ENCODE measurements at regions not wholly inside any gene's neighbourhood (a gene's known extent, or its start where the extent isn't known, plus 50 kb on each side); places are given as distances from the start of the nearest gene placed in this dataset.

- H3K4me1 ChIP-seq (ENCODE audit: insufficient read depth, insufficient read length), result no peaks in the 10 kb centered on the region
- H3K4me3 ChIP-seq (ENCODE audit: insufficient read length, low read depth), result no peak overlapping the region
- no peaks in the 10 kb centered on the region for H3K36me3 ChIP-seq (ENCODE audit: insufficient read depth, insufficient read length, low read length)
- TF ChIP-seq ZNF274 (IDR thresholded peaks at IDR 0.05; ENCODE audit: low read depth, low read length) (no peak), YY1 (IDR thresholded peaks at IDR 0.05; ENCODE audit: insufficient read depth, insufficient read length) (no peak), SUZ12 (IDR thresholded peaks at IDR 0.05; ENCODE audit: extremely low read depth, insufficient read depth, insufficient read length) (no peak)
- no peaks in the 10 kb centered on the region for H3K27me3 ChIP-seq (ENCODE audit: insufficient read depth, insufficient read length)
- DNase-seq (ENCODE audit: low read depth, low spot score), result no peak
- no peak overlapping the region for H3K9ac ChIP-seq (ENCODE audit: insufficient read length, low read depth)
- no peaks in the 10 kb centered on the region for H3K9me3 ChIP-seq (ENCODE audit: insufficient read depth, low read length)
Measured at GRCh38 chr4:178480881-178481280, 1038.6 kb upstream of the AGA start.

GRCh38 chr4:178481564-178481963 lies 1039.3 kb upstream of the AGA start:
- TF ChIP-seq ZNF274 (IDR thresholded peaks at IDR 0.05; ENCODE audit: low read depth, low read length), result no peak
- TF ChIP-seq YY1 (IDR thresholded peaks at IDR 0.05; ENCODE audit: insufficient read depth, insufficient read length), result no peak
- TF ChIP-seq SUZ12 (IDR thresholded peaks at IDR 0.05; ENCODE audit: extremely low read depth, insufficient read depth, insufficient read length), result no peak
- H3K4me1 ChIP-seq (ENCODE audit: insufficient read depth, insufficient read length), result no peaks in the 10 kb centered on the region
- no peak overlapping the region for H3K9ac ChIP-seq (ENCODE audit: insufficient read length, low read depth)
- DNase-seq (ENCODE audit: low read depth, low spot score), result no peak
- no peaks in the 10 kb centered on the region for H3K9me3 ChIP-seq (ENCODE audit: insufficient read depth, low read length)
- no peaks in the 10 kb centered on the region for H3K27me3 ChIP-seq (ENCODE audit: insufficient read depth, insufficient read length)
- no peak overlapping the region for H3K4me3 ChIP-seq (ENCODE audit: insufficient read length, low read depth)
- H3K36me3 ChIP-seq (ENCODE audit: insufficient read depth, insufficient read length, low read length), result no peaks in the 10 kb centered on the region

- no peaks in the 10 kb centered on the region for H3K4me1 ChIP-seq (ENCODE audit: insufficient read depth, insufficient read length)
- no peaks in the 10 kb centered on the region for H3K9me3 ChIP-seq (ENCODE audit: insufficient read depth, low read length)
- H3K27me3 ChIP-seq (ENCODE audit: insufficient read depth, insufficient read length), result no peaks in the 10 kb centered on the region
- no peak for DNase-seq (ENCODE audit: low read depth, low spot score)
- TF ChIP-seq SUZ12 (IDR thresholded peaks at IDR 0.05; ENCODE audit: extremely low read depth, insufficient read depth, insufficient read length) (no peak), YY1 (IDR thresholded peaks at IDR 0.05; ENCODE audit: insufficient read depth, insufficient read length) (no peak), ZNF274 (IDR thresholded peaks at IDR 0.05; ENCODE audit: low read depth, low read length) (no peak)
- H3K9ac ChIP-seq (ENCODE audit: insufficient read length, low read depth), result no peak overlapping the region
- H3K4me3 ChIP-seq (ENCODE audit: insufficient read length, low read depth), result no peak overlapping the region
- no peaks in the 10 kb centered on the region for H3K36me3 ChIP-seq (ENCODE audit: insufficient read depth, insufficient read length, low read length)
Measured at GRCh38 chr4:178523038-178523437, 1080.8 kb upstream of the AGA start.

- Histone ChIP-seq H3K27me3 (ENCODE audit: insufficient read depth, insufficient read length) (no peaks in the 10 kb centered on the region), H3K9ac (ENCODE audit: insufficient read length, low read depth) (no peak overlapping the region), H3K4me1 (ENCODE audit: insufficient read depth, insufficient read length) (no peaks in the 10 kb centered on the region), H3K9me3 (ENCODE audit: insufficient read depth, low read length) (no peaks in the 10 kb centered on the region), H3K4me3 (ENCODE audit: insufficient read length, low read depth) (no peak overlapping the region), H3K36me3 (ENCODE audit: insufficient read depth, insufficient read length, low read length) (no peaks in the 10 kb centered on the region)
- no peak for DNase-seq (ENCODE audit: low read depth, low spot score)
- TF ChIP-seq SUZ12 (IDR thresholded peaks at IDR 0.05; ENCODE audit: extremely low read depth, insufficient read depth, insufficient read length), result no peak
- TF ChIP-seq YY1 (IDR thresholded peaks at IDR 0.05; ENCODE audit: insufficient read depth, insufficient read length), result no peak
- TF ChIP-seq ZNF274 (IDR thresholded peaks at IDR 0.05; ENCODE audit: low read depth, low read length), result no peak
Measured at GRCh38 chr4:178535939-178536579, 1093.8 kb upstream of the AGA start.

GRCh38 chr4:178553201-178553600 lies 1111.0 kb upstream of the AGA start:
- no peaks in the 10 kb centered on the region for H3K9me3 ChIP-seq (ENCODE audit: insufficient read depth, low read length)
- H3K27me3 ChIP-seq (ENCODE audit: insufficient read depth, insufficient read length), result no peaks in the 10 kb centered on the region
- TF ChIP-seq SUZ12 (IDR thresholded peaks at IDR 0.05; ENCODE audit: extremely low read depth, insufficient read depth, insufficient read length) (no peak), ZNF274 (IDR thresholded peaks at IDR 0.05; ENCODE audit: low read depth, low read length) (no peak), YY1 (IDR thresholded peaks at IDR 0.05; ENCODE audit: insufficient read depth, insufficient read length) (no peak)
- no peaks in the 10 kb centered on the region for H3K36me3 ChIP-seq (ENCODE audit: insufficient read depth, insufficient read length, low read length)
- H3K9ac ChIP-seq (ENCODE audit: insufficient read length, low read depth), result no peak overlapping the region
- DNase-seq (ENCODE audit: low read depth, low spot score), result no peak
- no peak overlapping the region for H3K4me3 ChIP-seq (ENCODE audit: insufficient read length, low read depth)
- no peaks in the 10 kb centered on the region for H3K4me1 ChIP-seq (ENCODE audit: insufficient read depth, insufficient read length)

- no peaks in the 10 kb centered on the region for H3K9me3 ChIP-seq (ENCODE audit: insufficient read depth, low read length)
- H3K9ac ChIP-seq (ENCODE audit: insufficient read length, low read depth), result no peak overlapping the region
- no peak for DNase-seq (ENCODE audit: low read depth, low spot score)
- no peaks in the 10 kb centered on the region for H3K36me3 ChIP-seq (ENCODE audit: insufficient read depth, insufficient read length, low read length)
- TF ChIP-seq SUZ12 (IDR thresholded peaks at IDR 0.05; ENCODE audit: extremely low read depth, insufficient read depth, insufficient read length), result no peak
- no peaks in the 10 kb centered on the region for H3K4me1 ChIP-seq (ENCODE audit: insufficient read depth, insufficient read length)
- no peaks in the 10 kb centered on the region for H3K27me3 ChIP-seq (ENCODE audit: insufficient read depth, insufficient read length)
- no peak overlapping the region for H3K4me3 ChIP-seq (ENCODE audit: insufficient read length, low read depth)
Measured at GRCh38 chr4:178554352-178554751, 1112.1 kb upstream of the AGA start.

GRCh38 chr4:178556796-178557195 lies 1114.6 kb upstream of the AGA start:
- TF ChIP-seq YY1 (IDR thresholded peaks at IDR 0.05; ENCODE audit: insufficient read depth, insufficient read length), result no peak
- TF ChIP-seq ZNF274 (IDR thresholded peaks at IDR 0.05; ENCODE audit: low read depth, low read length), result no peak
- TF ChIP-seq SUZ12 (IDR thresholded peaks at IDR 0.05; ENCODE audit: extremely low read depth, insufficient read depth, insufficient read length), result no peak
- Histone ChIP-seq H3K4me3 (ENCODE audit: insufficient read length, low read depth) (no peak overlapping the region), H3K4me1 (ENCODE audit: insufficient read depth, insufficient read length) (no peaks in the 10 kb centered on the region), H3K9ac (ENCODE audit: insufficient read length, low read depth) (no peak overlapping the region), H3K27me3 (ENCODE audit: insufficient read depth, insufficient read length) (no peaks in the 10 kb centered on the region), H3K9me3 (ENCODE audit: insufficient read depth, low read length) (no peaks in the 10 kb centered on the region), H3K36me3 (ENCODE audit: insufficient read depth, insufficient read length, low read length) (no peaks in the 10 kb centered on the region)
- DNase-seq (ENCODE audit: low read depth, low spot score), result no peak

All from NT2/D1 (cell line).